GM21526 (cell line): ENCODE measurements at regions not wholly inside any gene's neighbourhood (a gene's known extent, or its start where the extent isn't known, plus 50 kb on each side); places are given as distances from the start of the nearest gene placed in this dataset.
"Not testable (repeated sequence)": the region's sequence is repeated elsewhere in the genome, so short reads cannot be mapped to it uniquely, and the experiment has no call there.

Experiments used
- ATAC-seq: cut with Tn5 transposase; IDR thresholded peaks from one replicate; pipeline ENCODE4 v1.9.1; 2021; ENCODE audit warnings: moderate library complexity; ENCODE audit not compliant: unreplicated experiment, low FRiP score

- ATAC-seq: no peak
These were observed 223.9 kb upstream of the ERCC4 start for GRCh38 chr16:13696017-13696416.

GRCh38 chr16:13697013-13697412 is 222.9 kb upstream of the ERCC4 start:
- no peak for ATAC-seq

- ATAC-seq: no peak
These were observed 222.4 kb upstream of the ERCC4 start for GRCh38 chr16:13697568-13697967.

- no peak for ATAC-seq
These were observed 217.3 kb upstream of the ERCC4 start for GRCh38 chr16:13702614-13703013.

GRCh38 chr16:13708347-13709120 is 211.4 kb upstream of the ERCC4 start:
- ATAC-seq: no peak

- ATAC-seq: no peak
These were observed 201.2 kb upstream of the ERCC4 start for GRCh38 chr16:13718748-13719147.

- ATAC-seq: no peak
These were observed 192.0 kb upstream of the ERCC4 start for GRCh38 chr16:13727943-13728342.

- no peak for ATAC-seq
These were observed 186.4 kb upstream of the ERCC4 start for GRCh38 chr16:13733561-13733960.

- not testable (repeated sequence) for ATAC-seq
These were observed 180.2 kb upstream of the ERCC4 start for GRCh38 chr16:13739621-13740373.

- no peak for ATAC-seq
These were observed 177.0 kb upstream of the ERCC4 start for GRCh38 chr16:13742928-13743327.

- no peak for ATAC-seq
These were observed 176.4 kb upstream of the ERCC4 start for GRCh38 chr16:13743571-13743970.

GRCh38 chr16:13756411-13757140 is 163.4 kb upstream of the ERCC4 start:
- no peak for ATAC-seq

GRCh38 chr16:13766334-13766733 is 153.6 kb upstream of the ERCC4 start:
- ATAC-seq: no peak

- no peak for ATAC-seq
These were observed 152.7 kb upstream of the ERCC4 start for GRCh38 chr16:13767215-13767614.

GRCh38 chr16:13768471-13768870 is 151.5 kb upstream of the ERCC4 start:
- ATAC-seq: no peak

GRCh38 chr16:13770436-13770835 is 149.5 kb upstream of the ERCC4 start:
- no peak for ATAC-seq

GRCh38 chr16:13772782-13773181 is 147.2 kb upstream of the ERCC4 start:
- ATAC-seq: no peak

- no peak for ATAC-seq
These were observed 140.3 kb upstream of the ERCC4 start for GRCh38 chr16:13779676-13780075.

GRCh38 chr16:13780406-13781168 is 139.4 kb upstream of the ERCC4 start:
- ATAC-seq: no peak

- no peak for ATAC-seq
These were observed 138.8 kb upstream of the ERCC4 start for GRCh38 chr16:13781169-13781564.
